Suppressor macrophage treated with lipopolysaccharide for 4 hours (primary cell): ENCODE measurements at regions not wholly inside any gene's neighbourhood (a gene's known extent, or its start where the extent isn't known, plus 50 kb on each side); places are given as distances from the start of the nearest gene placed in this dataset.
"Not testable (repeated sequence)": the region's sequence is repeated elsewhere in the genome, so short reads cannot be mapped to it uniquely, and the experiment has no call there.

Source experiments
- DNase-seq: peaks from one replicate; pipeline ENCODE4 v3.0.0-alpha.2; 2020

DNA sequence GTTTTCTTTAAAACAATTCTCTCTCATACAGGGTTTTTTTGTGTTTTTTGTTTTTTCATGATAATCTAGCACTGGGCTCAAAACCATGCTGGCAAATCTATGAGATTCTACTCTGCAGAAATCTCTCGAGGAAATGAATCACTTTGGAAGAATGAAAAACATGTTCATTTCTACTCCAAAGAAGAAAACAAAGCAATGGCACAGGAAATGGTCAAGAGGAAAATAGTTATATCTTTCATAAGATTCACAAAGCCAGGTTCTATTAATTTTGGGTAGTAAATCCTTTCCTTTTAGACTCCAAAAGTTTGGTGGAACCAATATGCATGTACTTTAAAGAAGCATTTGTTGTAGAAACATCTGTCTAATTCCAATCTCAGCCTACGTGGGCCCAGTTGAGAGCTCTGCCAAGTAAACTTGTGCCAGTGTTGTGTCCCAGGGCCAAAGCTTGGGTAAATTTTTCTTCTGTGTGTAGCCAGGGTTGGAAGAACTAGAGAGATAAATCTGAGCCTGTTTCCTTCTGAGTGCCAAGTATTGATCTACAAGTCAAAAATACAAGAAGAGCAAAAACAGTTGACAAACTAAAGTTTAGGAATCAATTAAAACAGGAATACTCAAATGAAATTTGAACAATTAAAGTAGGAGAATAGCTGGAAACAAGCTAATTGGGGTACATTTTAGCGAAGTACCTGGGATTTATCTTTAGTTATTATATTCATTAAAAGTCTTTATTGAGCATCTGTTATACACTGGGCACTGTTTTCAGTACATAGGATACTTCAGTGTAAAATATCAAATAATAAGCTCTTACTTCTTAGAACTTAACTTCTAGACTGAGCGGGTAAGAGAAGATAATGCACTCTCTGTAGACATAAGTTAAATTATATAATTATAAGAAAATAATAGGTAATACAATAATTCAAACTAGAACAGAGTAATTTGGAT is 657.5 kb upstream of the NECTIN3 start:
- DNase-seq, result no peak

DNA sequence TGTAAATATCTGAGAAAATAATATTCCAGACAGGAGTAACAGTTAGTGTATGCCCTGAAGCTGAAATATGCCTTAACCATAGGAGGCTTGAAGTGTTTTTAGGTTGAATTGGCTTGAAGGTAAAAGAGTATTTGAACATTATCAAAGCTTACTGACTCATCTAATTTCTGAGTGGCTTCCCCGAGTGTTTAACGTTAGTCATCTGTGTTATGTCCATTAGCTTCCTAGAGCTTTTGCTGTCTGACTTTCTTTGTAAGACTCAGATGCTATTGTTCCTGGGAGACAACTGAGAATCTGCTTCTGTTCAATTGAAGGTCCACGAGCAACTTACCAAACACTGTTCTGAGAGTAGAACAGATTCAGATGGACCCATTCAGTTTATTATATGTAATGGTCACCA is 656.8 kb upstream of the NECTIN3 start:
- DNase-seq, result no peak

DNA sequence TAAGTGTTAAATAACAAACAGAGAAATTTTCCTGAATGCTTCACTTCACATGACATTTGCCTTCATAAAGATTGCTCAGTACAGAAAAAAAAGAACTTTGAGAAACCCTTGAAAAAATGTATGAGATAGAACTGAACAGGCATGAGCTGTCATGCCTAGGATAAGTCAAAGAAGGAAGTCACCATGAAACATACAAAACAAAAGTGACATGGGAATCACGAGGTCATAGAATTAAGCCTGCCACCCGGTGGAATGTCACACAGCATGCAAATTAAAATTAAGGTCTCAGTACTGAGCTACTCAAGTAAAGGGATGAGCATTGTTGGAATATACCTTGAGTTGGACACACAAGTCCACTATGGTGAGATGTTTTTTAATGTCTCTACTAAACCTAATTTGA is 652.5 kb upstream of the NECTIN3 start:
- DNase-seq, result peak; percentile 2

DNA sequence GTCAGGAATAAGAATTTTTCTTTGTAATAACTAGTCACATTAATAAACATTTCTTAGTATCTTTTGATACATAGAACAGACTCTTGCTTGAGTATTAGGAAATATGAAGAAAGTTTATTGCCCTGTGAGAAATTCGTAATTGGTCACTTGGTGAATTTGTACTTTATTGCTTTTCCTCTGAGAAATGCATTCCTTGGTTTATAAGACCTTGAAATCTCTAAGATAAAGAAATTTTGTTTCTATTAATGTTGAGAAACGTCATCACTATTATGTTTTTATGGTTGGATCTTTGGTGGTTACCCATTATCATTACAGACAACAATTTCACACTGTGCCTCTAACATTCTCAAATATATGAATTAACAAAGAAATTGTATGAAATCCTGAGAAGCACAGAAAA is 652.0 kb upstream of the NECTIN3 start:
- DNase-seq, result no peak

DNA sequence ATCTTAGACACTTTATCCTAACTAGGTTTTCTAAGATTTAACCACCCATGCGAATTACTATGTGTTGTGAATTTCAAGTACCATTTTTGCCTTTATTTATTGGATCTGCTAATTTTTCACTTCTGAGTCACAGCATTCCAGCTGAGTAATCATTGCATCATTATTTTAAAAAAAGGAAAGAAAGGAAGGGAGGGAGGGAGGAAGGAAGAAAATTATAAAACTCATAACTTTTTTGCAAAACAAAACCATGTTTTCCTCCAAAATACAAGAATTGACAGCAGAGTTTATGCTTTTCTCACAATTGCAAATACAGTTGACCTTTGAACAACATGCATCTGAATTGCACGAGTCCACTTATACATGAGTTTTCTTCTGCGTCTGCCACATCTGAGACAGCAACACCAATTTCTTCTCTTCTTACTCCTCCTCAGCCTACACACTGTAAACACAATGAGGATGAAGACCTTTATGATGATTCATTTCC is 651.4 kb upstream of the NECTIN3 start:
- no peak for DNase-seq

DNA sequence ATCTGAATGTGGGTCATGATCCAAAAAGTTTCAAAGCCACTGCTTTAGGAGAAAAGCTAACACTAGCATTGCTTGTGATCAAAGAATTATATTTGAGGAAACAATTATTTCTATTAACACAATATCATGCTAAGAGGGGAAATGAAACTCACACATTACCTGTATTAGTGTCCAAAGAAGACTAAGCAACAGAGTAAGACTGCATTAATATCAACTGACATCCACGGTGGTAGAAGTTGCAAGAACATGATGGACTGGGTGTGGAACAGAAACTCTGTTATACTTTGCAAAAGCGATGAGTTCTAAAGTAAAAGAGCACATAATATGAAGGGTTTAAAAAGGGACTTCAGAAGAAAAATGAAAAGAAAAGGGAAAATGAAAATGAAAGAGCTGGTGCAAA is 648.3 kb upstream of the NECTIN3 start:
- no peak for DNase-seq

DNA sequence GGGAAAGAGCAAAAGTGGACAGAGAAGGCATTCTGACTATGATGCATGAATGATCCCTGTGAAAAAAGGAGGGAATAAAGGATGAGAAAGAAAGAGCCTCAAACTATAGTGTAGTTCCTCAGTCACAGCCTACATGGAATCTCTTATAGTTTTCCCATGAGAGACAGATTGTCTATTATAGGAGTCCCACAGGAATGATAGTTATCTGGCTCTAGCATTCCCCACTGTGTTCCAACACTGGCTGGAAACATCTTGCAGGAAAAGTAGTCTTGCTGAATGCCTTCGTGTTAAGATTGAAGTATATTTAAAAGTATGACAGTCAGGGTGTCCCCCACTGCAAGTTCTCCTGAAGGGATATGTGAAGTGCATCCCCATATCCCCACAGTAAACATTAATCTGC is 641.5 kb upstream of the NECTIN3 start:
- DNase-seq, result no peak

DNA sequence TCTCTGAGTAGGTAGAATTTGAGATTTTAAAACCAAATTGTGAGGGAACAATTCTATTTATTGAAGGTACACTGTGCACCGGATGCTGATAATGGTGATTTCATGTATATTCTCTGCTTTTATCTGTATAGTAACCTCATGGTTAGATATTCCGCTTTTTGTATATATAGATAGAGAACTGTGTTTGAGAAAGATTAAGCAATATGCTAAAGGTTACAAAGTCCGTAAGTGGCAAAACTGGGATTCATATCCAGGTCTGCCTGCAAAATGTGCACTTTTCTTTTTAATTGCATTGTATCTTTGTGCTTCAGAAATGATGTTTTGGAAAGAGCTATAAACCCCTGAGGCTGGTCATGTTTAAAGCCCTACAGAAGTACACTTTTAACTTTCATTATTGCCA is 635.4 kb upstream of the NECTIN3 start:
- no peak for DNase-seq

DNA sequence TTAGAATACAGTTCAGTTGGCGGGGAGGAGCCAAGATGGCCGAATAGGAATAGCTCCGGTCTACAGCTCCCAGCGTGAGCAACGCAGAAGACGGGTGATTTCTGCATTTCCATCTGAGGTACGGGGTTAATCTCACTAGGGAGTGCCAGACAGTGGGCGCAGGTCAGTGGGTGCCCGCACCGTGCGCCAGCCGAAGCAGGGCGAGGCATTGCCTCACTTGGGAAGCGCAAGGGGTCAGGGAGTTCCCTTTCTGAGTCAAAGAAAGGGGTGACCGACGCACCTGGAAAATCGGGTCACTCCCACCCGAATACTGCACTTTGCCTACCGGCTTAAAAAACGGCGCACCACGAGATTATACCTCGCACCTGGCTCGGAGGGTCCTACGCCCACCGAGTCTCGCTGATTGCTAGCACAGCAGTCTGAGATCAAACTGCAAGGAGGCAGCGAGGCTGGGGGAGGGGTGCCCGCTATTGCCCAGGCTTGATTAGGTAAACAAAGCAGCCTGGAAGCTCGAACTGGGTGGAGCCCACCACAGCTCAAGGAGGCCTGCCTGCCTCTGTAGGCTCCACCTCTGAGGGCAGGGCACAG is 631.5 kb upstream of the NECTIN3 start:
- not testable (repeated sequence) for DNase-seq

DNA sequence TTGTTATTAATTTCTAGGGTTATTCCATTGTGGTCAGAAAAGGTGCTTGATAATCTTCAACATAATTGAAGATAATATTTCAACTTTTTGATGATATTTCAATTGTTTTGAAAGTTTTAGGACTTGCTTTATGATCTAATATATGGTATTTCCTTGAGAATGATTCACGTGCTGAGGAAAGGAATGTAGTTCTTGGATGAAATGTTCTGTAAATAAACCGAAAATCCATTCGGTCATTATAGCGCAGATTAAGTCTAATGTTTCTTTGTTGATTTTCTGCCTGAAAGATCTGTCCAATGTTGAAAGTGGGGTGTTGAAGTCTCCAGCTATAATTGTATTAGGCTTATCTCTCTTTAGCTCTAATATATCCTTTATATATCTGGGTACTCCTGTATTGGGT is 617.5 kb upstream of the NECTIN3 start:
- no peak for DNase-seq

DNA sequence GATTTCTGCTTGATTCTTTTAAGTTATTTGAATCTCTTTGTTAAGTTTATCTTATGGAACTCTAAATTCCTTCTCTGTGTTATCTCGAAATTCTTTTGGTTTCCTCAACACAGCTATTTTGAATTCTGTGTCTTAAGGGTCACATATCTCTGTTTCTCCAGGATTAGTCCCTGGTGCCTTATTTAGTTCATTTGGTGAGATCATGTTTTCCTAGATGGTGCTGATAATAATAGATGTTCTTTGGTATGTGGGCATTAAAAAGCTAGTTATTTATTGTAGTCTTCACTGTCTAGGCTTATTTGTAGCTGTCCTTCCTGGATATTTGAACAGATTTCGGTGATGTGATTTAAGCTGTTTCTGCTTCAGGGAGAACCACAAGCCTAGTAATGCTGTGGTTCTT is 615.6 kb upstream of the NECTIN3 start:
- no peak for DNase-seq

DNA sequence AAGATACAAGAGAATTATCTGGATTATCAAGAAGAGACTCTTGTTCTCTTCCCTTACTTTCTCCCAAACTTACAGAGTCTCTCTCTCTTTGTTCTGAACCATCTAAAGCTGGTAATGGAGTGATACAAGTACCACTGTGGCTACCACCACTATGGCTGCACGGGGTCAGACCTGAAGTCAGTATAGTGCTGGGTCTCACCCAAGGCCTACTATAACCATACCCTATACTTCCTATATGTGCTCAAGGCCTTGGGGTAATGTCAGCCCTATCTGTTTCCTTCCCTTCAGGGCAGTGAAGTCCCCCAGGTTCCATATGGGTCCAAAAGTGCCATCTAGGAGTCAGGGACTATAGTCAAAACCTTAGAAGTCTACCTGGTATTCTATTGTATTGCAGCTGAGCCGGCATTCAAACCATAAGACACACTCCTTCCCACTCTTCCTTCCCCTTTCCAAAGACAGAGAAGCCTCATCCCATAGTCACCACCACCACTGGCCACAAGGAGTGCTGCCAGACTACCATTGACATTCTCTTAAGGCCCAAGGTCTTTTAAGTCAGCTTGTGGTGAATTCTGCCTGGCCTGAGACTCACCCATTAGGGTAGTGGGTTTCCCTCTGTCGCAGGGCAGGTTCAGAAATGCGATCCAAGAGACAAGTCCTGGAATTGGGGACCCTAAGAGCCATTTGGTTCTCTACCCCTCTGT is 615.0 kb upstream of the NECTIN3 start:
- DNase-seq, result no peak

DNA sequence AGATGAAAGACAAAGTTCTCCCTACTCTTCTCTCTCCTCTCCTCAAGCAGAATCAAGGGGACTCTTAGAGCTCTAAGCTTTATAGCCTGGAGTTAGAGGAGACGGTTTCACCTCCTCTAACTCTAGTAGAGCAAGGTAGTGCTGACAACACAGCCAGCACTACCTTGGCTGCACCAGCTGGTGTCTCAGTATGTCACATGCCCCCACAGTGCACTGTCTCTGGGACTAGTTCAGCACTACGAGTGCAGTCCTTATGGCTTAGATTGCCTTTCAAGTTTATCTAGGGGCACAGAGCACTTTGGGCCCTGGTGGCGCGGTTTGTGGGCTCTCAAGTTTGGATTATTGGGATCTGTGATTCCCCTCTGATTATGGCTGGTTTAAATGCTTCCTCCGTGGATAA is 614.1 kb upstream of the NECTIN3 start:
- no peak for DNase-seq

DNA sequence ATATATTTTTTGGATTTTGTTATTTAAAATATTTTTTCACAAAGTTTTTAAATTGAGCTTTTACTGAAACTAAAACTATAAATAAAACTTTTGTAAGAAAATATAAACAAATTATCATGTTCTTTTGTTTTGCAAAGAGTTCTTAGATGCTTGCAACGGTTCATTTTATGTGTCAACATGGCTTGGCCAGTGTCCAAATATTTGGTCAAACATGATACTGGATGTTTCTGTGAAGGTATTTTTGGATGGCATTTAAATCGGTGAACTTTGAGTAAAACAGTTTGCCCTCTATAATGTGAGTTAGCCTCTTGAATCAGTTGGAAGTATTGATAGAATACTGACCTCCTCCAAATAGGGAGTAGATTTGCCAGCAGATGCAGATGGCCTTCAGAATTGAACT is 612.6 kb upstream of the NECTIN3 start:
- DNase-seq, result no peak

DNA sequence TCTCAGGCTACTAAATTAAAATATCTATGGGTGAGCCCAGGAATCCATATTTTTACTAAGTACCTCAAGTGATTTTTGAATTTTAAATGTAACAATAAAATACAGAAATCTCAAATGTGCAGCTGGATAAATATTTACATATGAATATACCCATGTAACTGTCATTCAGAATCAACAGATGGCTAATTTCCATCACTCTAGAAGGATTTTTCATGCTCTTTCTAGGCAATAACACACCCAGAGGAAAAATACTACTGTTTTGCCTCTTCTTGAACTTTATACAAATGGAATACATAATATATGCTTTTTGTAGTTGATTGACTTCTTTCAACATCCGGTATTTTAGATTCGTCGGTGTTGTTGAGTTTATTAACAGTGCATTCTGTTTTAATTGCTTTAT is 601.3 kb upstream of the NECTIN3 start:
- no peak for DNase-seq

DNA sequence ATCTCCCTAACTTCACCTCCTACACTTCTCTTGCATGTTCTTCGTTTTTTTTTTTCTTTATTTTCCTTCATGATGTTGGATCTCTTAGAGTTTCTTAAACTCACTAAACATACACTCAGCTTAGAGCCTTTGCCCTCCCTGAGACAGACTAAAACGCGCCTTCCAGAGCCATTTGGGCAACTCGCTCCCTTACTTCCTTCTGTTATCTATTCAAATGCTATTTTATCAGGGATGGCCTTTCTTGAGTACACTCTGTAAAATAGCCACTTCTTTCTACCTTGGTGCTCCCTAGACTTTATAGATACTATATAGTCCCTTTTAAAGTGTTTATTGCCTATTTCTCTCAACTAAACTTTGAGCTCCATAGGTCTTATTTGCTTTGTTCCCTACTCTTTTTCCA is 598.2 kb upstream of the NECTIN3 start:
- no peak for DNase-seq

DNA sequence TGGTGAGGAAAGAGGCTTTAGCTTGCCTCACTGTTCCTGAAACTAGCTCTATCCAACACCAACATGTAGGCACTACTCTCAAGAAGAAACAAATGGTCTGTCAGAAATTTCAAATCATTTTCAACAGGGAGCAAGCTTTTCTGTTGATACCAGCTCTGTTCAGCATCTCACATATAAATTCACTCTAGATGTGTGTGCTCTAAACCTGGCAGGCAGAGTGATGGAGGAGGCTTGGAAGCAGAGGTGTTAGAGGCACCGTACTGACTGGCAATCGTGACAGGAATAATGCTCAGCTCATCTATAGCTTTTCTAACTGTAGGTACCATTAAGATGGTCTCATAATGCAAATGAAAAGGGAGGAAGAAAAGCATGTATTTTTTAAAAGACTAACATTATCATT is 597.2 kb upstream of the NECTIN3 start:
- no peak for DNase-seq

DNA sequence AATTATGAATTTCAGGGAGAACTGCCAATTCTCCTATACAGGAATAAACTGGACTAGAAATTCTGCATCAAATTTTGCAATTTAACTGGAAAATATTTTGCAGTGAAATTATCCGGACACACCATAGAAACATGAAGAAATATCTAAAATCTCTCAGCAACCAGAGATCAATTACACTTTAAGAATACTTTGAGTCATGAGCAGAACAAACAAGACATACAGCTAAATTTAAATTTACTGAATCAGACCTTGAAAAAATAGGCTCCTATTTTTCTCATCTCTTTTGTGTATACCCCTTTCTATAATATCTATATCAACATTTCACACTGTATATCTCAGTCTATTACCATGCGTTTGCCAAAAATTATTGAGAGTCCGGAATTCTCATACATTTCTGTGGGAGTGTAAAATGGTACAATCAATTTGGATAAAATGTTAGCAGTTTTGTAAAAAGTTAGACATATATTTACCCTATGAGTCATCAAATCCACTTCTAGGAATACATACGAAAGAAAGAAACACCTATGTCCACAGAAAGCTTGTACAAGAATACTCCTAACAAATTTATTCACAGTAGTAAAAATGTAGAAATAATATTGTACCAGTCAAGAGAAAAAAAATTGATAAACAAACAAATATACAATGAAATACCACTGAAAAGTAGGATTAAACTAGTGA is 593.1 kb upstream of the NECTIN3 start:
- DNase-seq, result no peak

DNA sequence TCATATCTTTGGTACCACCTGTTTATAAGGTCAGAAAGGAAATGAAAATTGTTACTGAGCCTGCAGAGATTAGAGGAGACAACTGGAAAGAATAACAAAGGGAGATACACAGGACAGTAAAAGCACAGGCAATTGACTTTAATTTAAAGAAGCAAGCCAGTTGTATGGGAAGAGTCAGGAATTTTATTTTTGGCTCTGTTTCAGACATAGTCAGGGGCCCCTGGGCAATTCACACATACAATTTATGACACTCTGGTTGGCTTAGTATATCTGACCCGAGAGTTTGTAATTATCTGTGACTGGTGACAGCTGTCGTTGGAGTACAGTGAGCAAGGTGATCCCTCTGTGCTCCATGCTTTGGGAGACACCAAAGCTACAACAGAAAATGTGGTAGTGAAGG is 591.9 kb upstream of the NECTIN3 start:
- DNase-seq, result no peak

DNA sequence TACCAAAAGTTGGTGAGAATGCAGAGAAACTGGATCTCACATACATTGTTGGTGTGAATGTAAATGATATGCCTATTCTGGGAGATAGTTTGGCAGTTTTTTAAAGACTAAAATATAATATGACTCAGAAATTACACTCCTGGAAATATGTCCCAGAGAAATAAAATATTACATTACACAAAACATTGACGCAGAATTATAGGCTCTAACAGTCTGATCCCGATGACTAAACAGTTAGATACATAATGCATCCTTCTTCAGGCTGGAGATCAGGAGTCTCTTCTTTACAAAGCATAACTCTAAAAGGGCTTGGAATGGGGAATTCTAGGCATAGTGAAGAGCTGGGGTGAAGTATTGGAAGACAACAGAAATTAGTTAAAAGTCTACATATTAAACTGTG is 586.2 kb upstream of the NECTIN3 start:
- DNase-seq, result no peak

DNA sequence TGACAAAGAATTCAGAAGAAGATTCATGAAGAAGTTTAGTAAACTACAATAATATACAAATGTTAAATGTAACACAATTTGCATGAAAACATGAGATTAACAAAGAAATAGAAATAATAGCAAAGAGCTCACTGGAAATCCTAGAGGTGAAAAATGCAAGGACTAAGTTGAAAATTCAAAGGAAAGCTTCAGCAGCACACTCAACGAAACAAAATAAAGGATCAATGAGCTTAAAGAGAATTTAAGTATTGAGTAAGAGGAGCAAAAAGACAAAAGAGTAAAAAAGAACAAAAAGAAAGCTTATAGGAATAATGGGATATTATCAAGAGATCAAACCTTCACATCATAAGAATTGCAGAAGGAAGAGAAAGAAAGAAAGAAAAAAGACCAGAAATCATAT is 583.8 kb upstream of the NECTIN3 start:
- no peak for DNase-seq

DNA sequence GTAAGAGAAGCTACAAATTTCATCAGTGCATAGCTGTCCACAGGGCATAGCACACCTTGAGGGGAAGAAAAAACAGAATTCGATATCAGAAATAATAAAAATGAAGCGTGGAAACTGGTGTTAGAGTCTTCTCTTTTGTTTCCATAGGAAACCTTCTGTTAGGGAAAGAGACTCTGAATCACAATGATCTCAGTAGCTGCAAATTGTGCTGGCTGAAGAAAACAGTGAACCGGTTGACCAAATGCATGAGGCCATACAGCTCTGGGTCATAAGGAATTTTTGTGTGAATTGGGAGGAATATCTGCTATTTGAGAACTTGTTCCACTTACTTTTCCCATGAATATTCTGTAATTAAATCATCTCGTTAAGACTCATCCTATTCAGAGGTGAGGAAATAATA is 580.2 kb upstream of the NECTIN3 start:
- DNase-seq, result no peak

DNA sequence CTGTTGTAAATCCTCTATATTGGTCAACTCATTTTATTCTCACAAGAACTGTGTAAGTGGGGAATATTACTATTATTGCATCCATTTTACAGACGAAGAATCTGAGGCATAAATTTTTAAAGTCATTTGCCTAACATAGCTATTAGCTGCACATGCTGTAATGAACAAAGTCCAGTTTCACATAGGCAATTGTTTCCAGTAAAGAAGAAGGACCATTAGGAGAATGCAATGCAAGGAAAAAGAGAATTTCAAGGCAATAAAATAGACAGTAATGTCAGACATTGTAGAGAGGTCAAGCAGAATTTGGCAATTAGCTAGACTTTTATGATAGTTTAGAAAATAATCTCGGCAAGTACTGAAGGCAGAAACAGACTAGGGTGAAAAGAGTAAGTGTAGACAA is 578.7 kb upstream of the NECTIN3 start:
- no peak for DNase-seq
